GM23248 (cell line): ENCODE measurements at regions not wholly inside any gene's neighbourhood (a gene's known extent, or its start where the extent isn't known, plus 50 kb on each side); places are given as distances from the start of the nearest gene placed in this dataset.

Source experiments
- DNase-seq: peaks from one replicate; pipeline ENCODE4 v3.0.0-alpha.2; 2015
- H2AFZ ChIP-seq: fragments of 200-600 bp; sonication (generic); 2 replicates; pipeline ENCODE4 v1.6.1; 2016; ENCODE audit warnings: antibody characterized with exemption
- H3F3A ChIP-seq: fragments of 200-600 bp; sonication (generic); 2 replicates; pipeline ENCODE4 v1.6.1; 2016; ENCODE audit warnings: mild to moderate bottlenecking, antibody characterized with exemption, mixed run types; ENCODE audit not compliant: insufficient read depth
- H3K27ac ChIP-seq: fragments of 200-600 bp; sonication (generic); 2 replicates; pipeline ENCODE4 v1.5.1; 2016; ENCODE audit warnings: mild to moderate bottlenecking
- H3K27me3 ChIP-seq: fragments of 200-600 bp; sonication (generic); replicated peaks from 2 replicates; pipeline ENCODE4 v1.6.1; 2016; ENCODE audit warnings: mild to moderate bottlenecking; ENCODE audit not compliant: insufficient read depth
- H3K36me3 ChIP-seq: fragments of 200-600 bp; sonication (generic); 2 replicates; pipeline ENCODE4 v1.6.1; 2016; ENCODE audit warnings: low read depth, mild to moderate bottlenecking
- H3K4me1 ChIP-seq: fragments of 200-600 bp; sonication (generic); 2 replicates; pipeline ENCODE4 v1.6.1; 2016; ENCODE audit warnings: mild to moderate bottlenecking; ENCODE audit not compliant: insufficient read depth
- H3K4me2 ChIP-seq: fragments of 200-600 bp; sonication (generic); one replicate; pipeline ENCODE4 v1.6.1; 2016; ENCODE audit warnings: mild to moderate bottlenecking; ENCODE audit not compliant: unreplicated experiment
- H3K4me3 ChIP-seq: fragments of 200-600 bp; sonication (generic); 2 replicates; pipeline ENCODE4 v1.5.1; 2016; ENCODE audit warnings: mild to moderate bottlenecking
- H3K79me2 ChIP-seq: fragments of 200-600 bp; sonication (generic); 2 replicates; pipeline ENCODE4 v1.6.1; 2016; ENCODE audit warnings: mild to moderate bottlenecking; ENCODE audit not compliant: insufficient read depth
- H3K9ac ChIP-seq: fragments of 200-600 bp; sonication (generic); 2 replicates; pipeline ENCODE4 v1.6.1; 2016; ENCODE audit warnings: mild to moderate bottlenecking
- H3K9me2 ChIP-seq: fragments of 200-600 bp; sonication (generic); 2 replicates; pipeline ENCODE4 v1.6.1; 2016; ENCODE audit warnings: mixed run types, mild to moderate bottlenecking, moderate library complexity; ENCODE audit not compliant: insufficient read depth
- H3K9me3 ChIP-seq: fragments of 200-600 bp; sonication (generic); one replicate; pipeline ENCODE4 v1.6.1; 2017; ENCODE audit warnings: low read depth
- H4K20me1 ChIP-seq: fragments of 200-600 bp; sonication (generic); 2 replicates; pipeline ENCODE4 v1.6.0; 2016; ENCODE audit not compliant: insufficient read depth
- EZH2 ChIP-seq: fragments of 200-600 bp; sonication (generic); IDR thresholded peaks from 2 replicates; pipeline ENCODE4 v1.6.1; 2018; ENCODE audit warnings: antibody characterized with exemption, mild to moderate bottlenecking; ENCODE audit not compliant: insufficient read depth, poor library complexity, severe bottlenecking
- EZH2phosphoT487 ChIP-seq: fragments of 200-600 bp; sonication (generic); IDR thresholded peaks from 2 replicates; pipeline ENCODE4 v1.6.1; 2018; ENCODE audit warnings: antibody characterized with exemption, moderate library complexity, mild to moderate bottlenecking, low read depth; ENCODE audit not compliant: insufficient read depth
- WGBS, 2 experiments: methylation state at CpG; one replicate each; pipeline ENCODE4 v1.1.6; 2015 to 2017; ENCODE audit warnings: low lambda C conversion rate in 2 of 2, low coverage in 1 of 2; ENCODE audit errors: missing lambda C conversion rate in 2 of 2; 5-methylcytosine and 5-hydroxymethylcytosine counted together
- in situ Hi-C: fragments of 300-500 bp; cut with MboI; formaldehyde crosslinking; loops from 2 replicates; pipeline ENCODE4 v1.15.0; 2020

- in situ Hi-C loops: no loop called here
- H3K4me3 ChIP-seq: no peak overlapping the region
- no peaks in the 10 kb centered on the region for H3K36me3 ChIP-seq
- no peaks in the 10 kb centered on the region for H3K4me1 ChIP-seq
- H3F3A ChIP-seq: no peaks in the 10 kb centered on the region
- no peak for TF ChIP-seq EZH2phosphoT487
- no peak for TF ChIP-seq EZH2
- no peaks in the 10 kb centered on the region for H3K79me2 ChIP-seq
- H2AFZ ChIP-seq: no peak overlapping the region
- H3K27me3 ChIP-seq: no peaks in the 10 kb centered on the region
- 0 to 3% methylated on average over 2 of the region's 2 CpGs for WGBS, 2 experiments
- H4K20me1 ChIP-seq: no peaks in the 10 kb centered on the region
- no peaks in the 10 kb centered on the region for H3K9me2 ChIP-seq
- no peak overlapping the region for H3K9ac ChIP-seq
- DNase-seq: no peak
- H3K27ac ChIP-seq: no peak overlapping the region
- no peak overlapping the region for H3K4me2 ChIP-seq
- no peaks in the 10 kb centered on the region for H3K9me3 ChIP-seq
These were observed 159.5 kb downstream of the OLFM4 start for GRCh38 chr13:53188120-53188519.

- no peaks in the 10 kb centered on the region for H3K79me2 ChIP-seq
- H3K27ac ChIP-seq: no peak overlapping the region
- WGBS, 2 experiments: 19 to 31% methylated on average over 1 of the region's 1 CpG
- TF ChIP-seq EZH2 (no peak), EZH2phosphoT487 (no peak)
- H3K4me3 ChIP-seq: no peak overlapping the region
- H3K4me1 ChIP-seq: no peaks in the 10 kb centered on the region
- DNase-seq: no peak
- H3K27me3 ChIP-seq: no peaks in the 10 kb centered on the region
- in situ Hi-C loops: no loop called here
- no peaks in the 10 kb centered on the region for H3K36me3 ChIP-seq
- H4K20me1 ChIP-seq: no peaks in the 10 kb centered on the region
- H3F3A ChIP-seq: no peaks in the 10 kb centered on the region
- no peak overlapping the region for H3K9ac ChIP-seq
- no peak overlapping the region for H3K4me2 ChIP-seq
- H3K9me3 ChIP-seq: no peaks in the 10 kb centered on the region
- H3K9me2 ChIP-seq: no peaks in the 10 kb centered on the region
- no peak overlapping the region for H2AFZ ChIP-seq
These were observed 160.5 kb downstream of the OLFM4 start for GRCh38 chr13:53189162-53189561.

- Histone ChIP-seq H3K27ac (no peak overlapping the region), H3K4me3 (no peak overlapping the region), H3K9ac (no peak overlapping the region), H3K9me3 (no peaks in the 10 kb centered on the region), H3K79me2 (no peaks in the 10 kb centered on the region), H4K20me1 (no peaks in the 10 kb centered on the region), H3K4me2 (no peak overlapping the region), H3K36me3 (no peaks in the 10 kb centered on the region), H3K27me3 (no peaks in the 10 kb centered on the region), H3K4me1 (no peaks in the 10 kb centered on the region), H3K9me2 (no peaks in the 10 kb centered on the region), H2AFZ (no peak overlapping the region), H3F3A (no peaks in the 10 kb centered on the region)
- peak; percentile 35 for DNase-seq
- in situ Hi-C loops: no loop called here
- TF ChIP-seq EZH2 (no peak), EZH2phosphoT487 (no peak)
- WGBS, 2 experiments: 0% methylated on average over 2 of the region's 2 CpGs
These were observed 162.5 kb downstream of the OLFM4 start for GRCh38 chr13:53191091-53191490.

GRCh38 chr13:53197424-53197823 is 168.8 kb downstream of the OLFM4 start:
- H3K27ac ChIP-seq: no peak overlapping the region
- TF ChIP-seq EZH2phosphoT487: no peak
- no peak for TF ChIP-seq EZH2
- H2AFZ ChIP-seq: no peak overlapping the region
- no peaks in the 10 kb centered on the region for H3K9me3 ChIP-seq
- H3K79me2 ChIP-seq: no peaks in the 10 kb centered on the region
- no peaks in the 10 kb centered on the region for H3K9me2 ChIP-seq
- H3K27me3 ChIP-seq: no peaks in the 10 kb centered on the region
- no peaks in the 10 kb centered on the region for H3F3A ChIP-seq
- H3K4me1 ChIP-seq: no peaks in the 10 kb centered on the region
- H3K9ac ChIP-seq: no peak overlapping the region
- H3K4me2 ChIP-seq: no peak overlapping the region
- no peaks in the 10 kb centered on the region for H4K20me1 ChIP-seq
- in situ Hi-C loops: no loop called here
- H3K36me3 ChIP-seq: no peaks in the 10 kb centered on the region
- 27 to 34% methylated on average over 1 of the region's 1 CpG for WGBS, 2 experiments
- H3K4me3 ChIP-seq: no peak overlapping the region
- DNase-seq: no peak

GRCh38 chr13:53198017-53198416 is 169.4 kb downstream of the OLFM4 start:
- H4K20me1 ChIP-seq: no peaks in the 10 kb centered on the region
- in situ Hi-C loops: no loop called here

More at GRCh38 chr13:53198017-53198416, 169.4 kb downstream of the OLFM4 start:
- Histone ChIP-seq H3K27ac (no peak overlapping the region), H3K4me3 (no peak overlapping the region), H3F3A (no peaks in the 10 kb centered on the region), H3K4me1 (no peaks in the 10 kb centered on the region), H2AFZ (no peak overlapping the region), H3K79me2 (no peaks in the 10 kb centered on the region), H3K9ac (no peak overlapping the region), H3K9me3 (no peaks in the 10 kb centered on the region), H3K36me3 (no peaks in the 10 kb centered on the region), H3K4me2 (no peak overlapping the region), H3K27me3 (no peaks in the 10 kb centered on the region), H3K9me2 (no peaks in the 10 kb centered on the region)
- WGBS, 2 experiments: 58 to 64% methylated on average over 1 of the region's 1 CpG
- TF ChIP-seq EZH2: no peak
- TF ChIP-seq EZH2phosphoT487: no peak
- DNase-seq: no peak
